ENCODE measurements at regions not wholly inside any gene's neighbourhood (a gene's known extent, or its start where the extent isn't known, plus 50 kb on each side); places are given as distances from the start of the nearest gene placed in this dataset.

GRCh38 chr1:119268879-119269278 is 99.7 kb upstream of the HAO2 start (continued):
- TF ChIP-seq, protein P1, sequence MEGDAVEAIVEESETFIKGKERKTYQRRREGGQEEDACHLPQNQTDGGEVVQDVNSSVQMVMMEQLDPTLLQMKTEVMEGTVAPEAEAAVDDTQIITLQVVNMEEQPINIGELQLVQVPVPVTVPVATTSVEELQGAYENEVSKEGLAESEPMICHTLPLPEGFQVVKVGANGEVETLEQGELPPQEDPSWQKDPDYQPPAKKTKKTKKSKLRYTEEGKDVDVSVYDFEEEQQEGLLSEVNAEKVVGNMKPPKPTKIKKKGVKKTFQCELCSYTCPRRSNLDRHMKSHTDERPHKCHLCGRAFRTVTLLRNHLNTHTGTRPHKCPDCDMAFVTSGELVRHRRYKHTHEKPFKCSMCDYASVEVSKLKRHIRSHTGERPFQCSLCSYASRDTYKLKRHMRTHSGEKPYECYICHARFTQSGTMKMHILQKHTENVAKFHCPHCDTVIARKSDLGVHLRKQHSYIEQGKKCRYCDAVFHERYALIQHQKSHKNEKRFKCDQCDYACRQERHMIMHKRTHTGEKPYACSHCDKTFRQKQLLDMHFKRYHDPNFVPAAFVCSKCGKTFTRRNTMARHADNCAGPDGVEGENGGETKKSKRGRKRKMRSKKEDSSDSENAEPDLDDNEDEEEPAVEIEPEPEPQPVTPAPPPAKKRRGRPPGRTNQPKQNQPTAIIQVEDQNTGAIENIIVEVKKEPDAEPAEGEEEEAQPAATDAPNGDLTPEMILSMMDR (IDR thresholded peaks at IDR 0.05; ENCODE audit: low read depth, low read length, missing input control): no peak
- no peak for TF ChIP-seq RXRA (IDR thresholded peaks at IDR 0.05)
- no peak for TF ChIP-seq GABPA (IDR thresholded peaks at IDR 0.05 in 1 of 2, conservative IDR thresholded peaks at IDR 0.05 in 1 of 2)

DNA sequence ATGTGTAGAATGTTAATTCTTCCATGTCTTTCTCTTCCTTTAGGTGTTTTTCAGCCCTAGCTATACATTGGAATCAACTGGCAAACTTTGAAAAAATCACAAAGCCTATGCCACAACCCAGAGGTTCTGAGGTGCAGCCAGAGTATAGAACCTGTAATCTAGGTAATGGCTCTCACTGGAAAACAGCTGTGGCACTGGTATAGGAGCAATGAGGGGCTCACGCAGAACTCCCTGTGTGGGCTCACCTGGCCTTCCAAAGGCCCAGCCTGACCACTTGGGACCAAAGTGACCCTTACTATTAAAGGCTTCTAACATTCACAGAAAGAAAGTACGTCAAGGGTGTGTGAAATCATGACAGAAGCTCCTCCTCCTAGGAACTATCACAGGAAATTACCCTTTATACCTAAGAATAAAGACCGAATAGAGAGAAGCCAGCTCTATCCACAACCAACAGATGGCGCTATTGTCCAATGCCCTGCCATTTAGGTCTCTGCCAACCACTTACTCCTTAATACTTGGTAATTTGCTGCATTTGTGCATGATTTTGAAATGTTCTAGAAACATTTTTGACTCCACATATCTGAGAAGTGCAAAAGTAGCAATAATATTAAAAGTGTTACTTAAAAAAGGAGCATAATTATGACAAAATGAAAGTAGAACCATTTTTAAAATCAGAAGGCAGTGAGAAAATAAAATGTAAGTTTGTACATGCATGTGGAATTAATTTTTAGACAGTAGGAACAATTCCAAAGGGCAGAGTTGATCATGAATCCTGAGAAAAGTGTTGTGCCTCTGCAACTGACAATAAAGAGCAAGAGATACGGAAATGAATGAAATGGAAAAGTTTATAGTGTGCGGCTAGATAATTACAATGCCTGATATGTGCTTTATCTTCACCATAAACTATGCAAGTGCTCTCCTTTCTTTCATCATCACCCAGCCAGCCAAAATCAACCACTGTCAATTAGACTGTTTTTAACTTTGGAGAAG is 93.1 kb upstream of the HAO2 start:
- Histone ChIP-seq H3K9ac (ENCODE audit: low read depth in 1 of 2, low read length in 2 of 2) (no peak overlapping the region), H3K36me3 (ENCODE audit: control insufficient read depth in 4 of 4, insufficient read depth in 3 of 4, low read depth in 1 of 4, low read length in 3 of 4) (no peaks in the 10 kb centered on the region), H3K4me1 (ENCODE audit: control insufficient read depth in 4 of 4, insufficient read depth in 4 of 4, low read length in 3 of 4) (peaks cover 0 to 9% (median 7%) of the 10 kb centered on the region in 4 donors), H3K4me3 (ENCODE audit: low read depth in 1 of 3, low read length in 3 of 3) (no peak overlapping the region), H3K27ac (ENCODE audit: low read depth in 1 of 2, low read length in 2 of 2) (no peak overlapping the region), H3K9me3 (ENCODE audit: control insufficient read depth in 4 of 4, low read length in 3 of 4) (no peaks in the 10 kb centered on the region), H3K27me3 (ENCODE audit: control insufficient read depth in 4 of 4, insufficient read depth in 4 of 4, low read length in 3 of 4) (no peaks in the 10 kb centered on the region)
- peak; percentile 44 for DNase-seq (ENCODE audit: low spot score)
- TF ChIP-seq HNF4G (IDR thresholded peaks at IDR 0.05) (no peak), FOXA2 (IDR thresholded peaks at IDR 0.05) (no peak), RAD21 (IDR thresholded peaks at IDR 0.05) (peak; percentile 82 to 88), GABPA (IDR thresholded peaks at IDR 0.05 in 1 of 2, conservative IDR thresholded peaks at IDR 0.05 in 1 of 2) (no peak), NR2F2 (IDR thresholded peaks at IDR 0.05) (no peak), ZBTB33 (IDR thresholded peaks at IDR 0.05) (no peak), JUND (IDR thresholded peaks at IDR 0.05) (no peak), HNF4A (conservative IDR thresholded peaks at IDR 0.05) (peak in 1 of 2 donors; percentile 55), FOXA1 (IDR thresholded peaks at IDR 0.05) (no peak), SP1 (IDR thresholded peaks at IDR 0.05) (no peak), EGR1 (IDR thresholded peaks at IDR 0.05; ENCODE audit: low read depth in 2 of 2) (no peak), RXRA (IDR thresholded peaks at IDR 0.05) (no peak), ATF3 (IDR thresholded peaks at IDR 0.05) (no peak), YY1 (IDR thresholded peaks at IDR 0.05) (peak; percentile 10), REST (IDR thresholded peaks at IDR 0.05) (no peak)
- TF ChIP-seq, protein P1 (IDR thresholded peaks at IDR 0.05; ENCODE audit: low read depth, low read length, missing input control): peak; percentile 76
- TF ChIP-seq, protein P2, sequence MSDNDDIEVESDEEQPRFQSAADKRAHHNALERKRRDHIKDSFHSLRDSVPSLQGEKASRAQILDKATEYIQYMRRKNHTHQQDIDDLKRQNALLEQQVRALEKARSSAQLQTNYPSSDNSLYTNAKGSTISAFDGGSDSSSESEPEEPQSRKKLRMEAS (IDR thresholded peaks at IDR 0.05): no peak
- 49% methylated on average over 6 of the region's 6 CpGs for whole genome bisulfite sequencing

All from liver (tissue), 8 donors.